CD4-positive, alpha-beta T cell treated with Interleukin-4 for 1 hour (primary cell): ENCODE measurements at regions not wholly inside any gene's neighbourhood (a gene's known extent, or its start where the extent isn't known, plus 50 kb on each side); places are given as distances from the start of the nearest gene placed in this dataset.
"Not testable (repeated sequence)": the region's sequence is repeated elsewhere in the genome, so short reads cannot be mapped to it uniquely, and the experiment has no call there.

Experiments used
- DNase-seq, 2 donors: peaks; one replicate each; pipeline ENCODE4 v3.0.0-alpha.2; 2020 to 2022

GRCh38 chr12:61530456-61530855 is 729.7 kb upstream of the USP15 start:
- DNase-seq, result no peak

- DNase-seq, result no peak
These were observed 729.0 kb upstream of the USP15 start for GRCh38 chr12:61531195-61531594.

- no peak for DNase-seq
These were observed 724.1 kb upstream of the USP15 start for GRCh38 chr12:61536117-61536516.

GRCh38 chr12:61536525-61536924 is 723.7 kb upstream of the USP15 start:
- no peak for DNase-seq

- DNase-seq, result no peak
These were observed 721.3 kb upstream of the USP15 start for GRCh38 chr12:61538951-61539350.

GRCh38 chr12:61542551-61542950 is 717.7 kb upstream of the USP15 start:
- DNase-seq, result no peak

GRCh38 chr12:61546296-61546695 is 713.9 kb upstream of the USP15 start:
- no peak for DNase-seq

- no peak for DNase-seq
These were observed 707.1 kb upstream of the USP15 start for GRCh38 chr12:61553091-61553490.

GRCh38 chr12:61554268-61555008 is 705.8 kb upstream of the USP15 start:
- no peak for DNase-seq

GRCh38 chr12:61563665-61564450 is 696.3 kb upstream of the USP15 start:
- no peak for DNase-seq

GRCh38 chr12:61564466-61564865 is 695.7 kb upstream of the USP15 start:
- DNase-seq, result no peak

- no peak for DNase-seq
These were observed 694.0 kb upstream of the USP15 start for GRCh38 chr12:61566183-61566582.

GRCh38 chr12:61574339-61574738 is 685.9 kb upstream of the USP15 start:
- no peak for DNase-seq

GRCh38 chr12:61584943-61585342 is 675.3 kb upstream of the USP15 start:
- DNase-seq, result no peak

GRCh38 chr12:61590864-61591263 is 669.3 kb upstream of the USP15 start:
- not testable (repeated sequence) for DNase-seq

GRCh38 chr12:61610143-61610542 is 650.1 kb upstream of the USP15 start:
- DNase-seq, result no peak

GRCh38 chr12:61629702-61630101 is 630.5 kb upstream of the USP15 start:
- no peak for DNase-seq

- DNase-seq, result no peak
These were observed 613.6 kb upstream of the USP15 start for GRCh38 chr12:61646639-61647038.

GRCh38 chr12:61647566-61647965 is 612.6 kb upstream of the USP15 start:
- DNase-seq, result no peak

GRCh38 chr12:61652265-61652664 is 607.9 kb upstream of the USP15 start:
- no peak for DNase-seq

GRCh38 chr12:61654698-61655097 is 605.5 kb upstream of the USP15 start:
- no peak for DNase-seq

GRCh38 chr12:61655241-61655640 is 605.0 kb upstream of the USP15 start:
- no peak for DNase-seq

GRCh38 chr12:61667676-61668075 is 592.5 kb upstream of the USP15 start:
- DNase-seq, result no peak

- DNase-seq, result no peak
These were observed 583.7 kb upstream of the USP15 start for GRCh38 chr12:61676520-61676919.
